SKM-1 (cell line): ENCODE measurements at regions not wholly inside any gene's neighbourhood (a gene's known extent, or its start where the extent isn't known, plus 50 kb on each side); places are given as distances from the start of the nearest gene placed in this dataset.

Source experiments
- DNase-seq: peaks from one replicate; lab custom pipeline; 2025; ENCODE audit not compliant: unreplicated experiment; lab: John Stamatoyannopoulos, UW

DNA sequence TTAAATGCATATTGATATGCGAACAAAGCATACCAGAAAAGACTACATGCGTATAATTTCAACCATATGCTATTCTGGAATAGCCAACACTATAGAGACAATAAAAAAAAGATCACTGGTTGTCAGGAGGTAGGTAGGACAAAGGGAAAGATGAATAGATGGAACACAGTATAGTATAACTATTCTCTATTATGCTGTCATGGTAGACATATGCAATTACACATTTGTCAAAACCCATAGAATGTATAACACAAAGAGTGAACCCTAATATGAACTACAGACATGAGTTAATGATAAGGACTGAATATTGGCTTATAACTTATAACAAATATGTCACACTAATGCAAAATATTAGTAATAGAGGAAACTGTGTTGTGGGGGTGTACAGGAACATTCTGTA lies 460.8 kb downstream of the TAF11L14 start:
- no peak for DNase-seq

DNA sequence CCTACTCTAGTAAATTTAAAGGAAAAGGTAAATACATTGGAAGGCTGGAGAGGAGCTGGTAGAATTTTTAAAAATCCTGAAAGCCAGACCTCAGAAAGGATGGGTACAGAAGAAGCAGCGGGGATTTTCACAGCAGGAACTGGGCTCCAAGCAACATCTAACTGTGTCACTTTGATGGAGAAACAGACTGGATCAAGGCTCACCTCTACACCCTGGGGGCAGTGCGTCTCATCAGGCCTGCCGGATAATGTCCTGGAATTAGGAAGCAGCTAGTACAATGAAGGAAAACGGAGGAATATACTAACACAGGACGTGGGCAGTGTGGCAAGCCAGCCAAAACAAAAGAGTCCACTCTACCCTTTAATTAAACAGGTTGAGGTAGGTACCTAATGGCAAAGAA lies 463.6 kb downstream of the TAF11L14 start:
- DNase-seq: no peak

DNA sequence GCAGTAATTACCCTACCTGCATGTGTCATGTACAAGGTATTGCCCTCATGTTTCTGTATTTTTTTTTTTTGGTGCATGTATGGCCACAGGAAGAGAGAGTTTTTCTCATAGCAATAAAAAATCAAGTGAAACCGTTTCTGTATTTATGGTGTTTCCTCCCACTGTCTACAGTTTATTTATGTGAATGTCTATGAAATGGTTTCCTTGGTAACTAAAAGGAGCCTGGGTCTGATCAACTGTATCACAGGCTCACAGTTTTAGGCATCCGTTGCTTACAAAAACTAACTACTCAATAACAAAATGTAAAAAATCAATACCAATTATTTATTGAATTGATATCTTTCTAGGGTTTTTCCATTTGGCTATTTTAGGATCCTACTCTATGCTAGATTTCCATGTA lies 464.4 kb downstream of the TAF11L14 start:
- DNase-seq: no peak

DNA sequence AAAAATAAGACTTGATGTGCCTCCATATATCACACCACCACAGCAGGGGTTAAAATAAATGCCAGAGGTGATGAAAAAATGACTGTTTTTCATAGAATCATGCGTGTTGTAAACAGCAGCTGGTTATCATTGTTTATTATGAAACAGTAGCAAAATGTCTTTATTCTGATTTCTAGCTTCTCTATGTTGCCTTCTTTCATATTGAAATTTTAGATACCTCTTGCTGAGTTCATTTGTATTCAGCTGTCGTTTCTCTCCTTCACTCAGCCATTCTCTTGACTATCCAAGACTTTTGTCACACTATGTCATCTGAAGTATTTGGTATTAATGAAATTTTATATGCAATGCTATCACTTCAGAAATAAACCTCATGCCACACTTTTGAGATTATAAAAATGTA lies 465.0 kb downstream of the TAF11L14 start:
- no peak for DNase-seq

DNA sequence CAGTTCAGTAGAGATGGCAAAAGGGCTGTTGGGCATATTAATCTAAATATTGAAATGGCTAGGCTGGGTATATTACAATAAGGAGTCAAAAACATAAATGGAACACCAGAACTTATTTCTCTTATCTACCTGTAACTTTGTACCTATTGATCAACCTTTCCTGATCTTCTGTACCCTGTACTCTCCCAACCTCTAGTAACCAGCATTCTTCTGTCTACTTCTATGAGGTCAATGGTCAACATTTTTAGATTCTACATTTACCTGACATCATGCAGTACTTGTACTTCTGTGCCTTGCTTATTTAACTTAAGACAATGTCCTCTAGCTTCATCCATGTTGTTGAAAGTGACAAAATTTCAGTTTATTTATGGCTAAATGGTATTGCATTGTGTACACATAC lies 467.3 kb downstream of the TAF11L14 start:
- no peak for DNase-seq

DNA sequence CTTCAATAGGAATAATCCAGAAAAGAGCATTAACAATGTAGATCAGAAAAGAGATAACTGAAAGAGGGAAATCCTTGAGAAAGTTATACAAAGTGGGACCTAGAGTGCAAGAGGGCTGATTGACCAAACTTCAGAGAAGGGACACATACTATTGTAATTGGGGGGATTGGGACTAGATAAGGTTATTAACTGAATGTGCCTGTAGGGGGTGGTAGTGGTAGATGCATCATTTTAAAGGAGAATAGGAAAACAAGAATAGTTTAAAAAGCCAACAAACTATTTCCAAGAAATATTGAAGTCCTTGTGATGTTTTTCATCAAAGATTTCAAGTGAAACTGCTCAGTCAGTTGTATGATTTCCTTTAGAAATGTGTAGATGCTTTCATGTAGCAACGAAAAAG lies 468.5 kb downstream of the TAF11L14 start:
- no peak for DNase-seq

DNA sequence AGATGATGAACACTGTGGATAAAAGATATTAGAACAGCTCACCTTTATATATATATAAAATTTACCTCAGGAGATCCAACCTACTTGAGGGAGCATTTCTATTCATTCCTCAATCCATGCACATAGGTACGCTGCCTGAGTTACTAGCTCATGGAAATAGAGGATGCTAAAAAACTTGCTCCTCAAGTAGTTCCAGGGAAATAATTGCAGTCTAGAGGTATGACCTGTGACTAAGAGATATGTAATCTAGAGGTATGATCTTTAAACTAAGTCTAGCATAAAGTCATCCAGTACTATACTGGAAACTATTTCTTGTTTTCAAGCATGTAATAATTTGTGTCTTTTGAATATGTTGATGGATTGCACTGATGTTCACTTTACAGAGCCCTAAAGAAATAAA lies 471.2 kb downstream of the TAF11L14 start:
- no peak for DNase-seq

DNA sequence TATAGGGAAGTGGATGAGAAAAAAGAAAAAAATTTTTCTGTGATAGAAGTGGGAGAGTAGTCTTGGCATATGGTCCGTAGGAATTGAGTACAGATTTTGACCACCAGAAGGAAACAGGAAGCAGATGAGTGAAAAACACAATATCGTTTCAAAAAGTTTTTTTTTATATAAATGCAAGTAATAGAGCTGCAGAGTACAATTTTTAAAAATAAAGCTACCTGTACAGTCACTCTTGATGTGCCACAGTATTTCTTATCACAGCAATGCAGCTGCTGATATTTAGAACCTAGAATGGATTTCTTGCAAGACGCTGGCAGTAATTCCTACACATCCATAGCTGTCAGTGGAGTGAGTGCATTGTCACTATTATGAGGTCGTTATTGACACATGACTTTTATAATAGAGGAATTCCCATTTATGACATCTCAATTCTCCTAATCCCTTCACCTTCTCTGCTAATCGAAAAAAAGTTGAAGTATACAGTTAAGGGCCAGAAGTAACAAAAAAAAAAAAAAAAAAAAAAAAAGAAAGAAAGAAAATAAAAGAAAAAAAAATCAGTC lies 477.7 kb downstream of the TAF11L14 start:
- no peak for DNase-seq

DNA sequence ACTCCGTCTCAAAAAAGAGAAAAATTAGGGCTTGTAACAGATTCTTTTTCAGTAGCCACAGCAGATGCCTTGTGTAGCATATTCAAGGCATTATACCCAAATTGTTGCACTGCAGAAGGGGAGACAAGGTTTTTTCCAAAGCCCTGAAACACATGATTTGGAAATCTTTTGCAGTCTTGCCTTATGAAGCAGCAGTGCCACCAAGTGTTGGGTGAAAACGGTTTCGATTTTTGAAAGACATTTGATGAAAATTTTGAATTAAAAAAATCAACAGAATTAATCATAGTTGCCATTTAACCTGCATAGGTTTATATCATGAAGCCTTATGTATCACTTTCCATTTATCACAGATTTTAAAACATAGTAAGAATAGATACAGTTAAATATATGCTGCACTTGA lies 479.5 kb downstream of the TAF11L14 start:
- DNase-seq: no peak

DNA sequence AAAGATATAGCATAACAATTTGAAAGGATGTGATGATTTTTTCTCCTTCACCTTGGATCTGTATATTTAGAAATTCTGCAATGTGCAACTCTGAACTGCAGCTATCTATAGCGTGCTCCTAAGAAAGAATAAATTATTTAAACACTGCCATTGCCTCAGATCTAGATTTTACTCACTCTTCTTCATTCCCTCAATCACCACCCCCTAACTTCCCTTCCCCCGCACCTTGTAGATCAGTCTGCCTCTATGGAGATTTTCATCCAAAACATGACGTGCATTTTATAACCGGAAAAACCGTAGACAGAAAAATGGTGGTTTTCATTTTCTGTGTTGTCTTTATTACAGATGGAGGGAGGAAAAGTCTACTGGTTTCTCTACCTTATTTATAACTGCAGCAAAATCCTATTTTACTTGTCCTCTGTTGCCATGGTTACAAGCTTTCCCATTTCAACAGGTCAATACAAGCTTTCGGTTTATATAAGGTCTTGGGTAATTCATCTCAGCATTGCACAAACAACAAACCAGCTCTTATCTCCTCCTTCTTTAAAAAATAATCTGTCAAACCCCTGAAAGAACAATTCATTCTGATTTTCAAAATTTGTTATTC lies 480.0 kb downstream of the TAF11L14 start:
- no peak for DNase-seq

DNA sequence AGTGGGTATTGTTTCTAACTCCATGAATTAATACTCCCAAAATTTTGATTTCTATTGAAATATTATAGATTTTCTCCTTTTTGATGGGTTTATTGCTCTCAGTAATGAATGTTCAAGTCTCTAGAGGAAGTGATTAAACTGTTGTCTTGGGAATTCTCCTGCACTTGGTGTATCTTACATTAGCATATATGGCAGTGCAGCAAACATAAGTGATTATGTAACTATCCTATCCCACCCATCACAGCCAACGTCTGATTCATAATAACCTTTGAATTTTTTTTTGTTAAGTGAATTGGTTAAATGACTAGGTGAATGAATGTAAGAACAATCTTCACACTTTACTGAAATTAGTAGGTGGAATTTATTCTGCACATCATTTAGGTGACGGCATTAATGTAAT lies 483.7 kb downstream of the TAF11L14 start:
- no peak for DNase-seq

DNA sequence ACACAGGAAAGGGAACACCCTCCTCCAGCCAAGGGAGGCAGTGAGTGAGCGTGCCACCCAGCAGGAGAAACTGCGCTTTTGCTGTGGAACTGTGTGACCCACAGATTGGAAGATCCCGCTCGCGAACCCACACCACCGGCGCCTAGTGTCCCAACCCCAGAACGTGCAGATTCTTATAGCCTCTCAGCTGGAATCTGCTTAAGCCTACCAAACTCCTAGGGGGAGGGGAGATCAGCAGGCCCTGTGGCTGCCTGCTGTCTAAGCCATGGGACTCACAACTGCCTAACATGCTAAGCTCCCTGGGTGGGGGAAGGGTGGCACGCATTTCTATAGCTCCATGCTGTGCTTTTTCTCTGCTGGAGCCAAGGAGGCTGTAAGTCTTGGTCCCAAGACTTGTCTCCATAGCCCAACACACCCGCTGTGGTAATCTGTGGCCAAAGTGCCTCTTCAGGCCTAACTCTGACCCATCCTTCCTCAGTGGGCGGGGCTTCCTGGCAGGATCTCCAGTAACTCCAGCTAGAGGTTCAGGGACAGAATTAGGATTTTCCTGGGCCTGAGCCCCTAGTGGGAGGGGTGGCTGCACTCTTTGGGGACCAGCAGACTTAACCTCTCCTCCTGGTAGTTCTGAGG lies 485.0 kb downstream of the TAF11L14 start:
- no peak for DNase-seq

DNA sequence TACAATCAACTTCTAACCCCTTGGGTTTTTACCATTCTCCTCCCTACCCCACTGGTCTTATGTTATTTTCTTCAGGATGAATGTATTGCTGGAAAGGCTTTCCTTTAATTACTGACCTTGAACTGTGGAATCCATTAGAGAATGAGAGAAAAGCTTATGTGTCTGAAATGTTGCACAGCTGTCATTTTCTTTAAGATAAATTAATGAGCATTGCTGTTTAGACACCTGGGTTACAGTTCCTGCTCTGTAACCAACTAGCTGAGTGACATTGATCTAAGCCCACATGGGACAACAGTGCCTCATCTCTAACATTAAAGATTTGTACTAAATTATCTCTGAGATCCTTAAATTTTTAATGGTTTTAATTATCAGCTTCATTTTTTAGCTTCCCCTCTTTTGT lies 507.0 kb downstream of the TAF11L14 start:
- no peak for DNase-seq

DNA sequence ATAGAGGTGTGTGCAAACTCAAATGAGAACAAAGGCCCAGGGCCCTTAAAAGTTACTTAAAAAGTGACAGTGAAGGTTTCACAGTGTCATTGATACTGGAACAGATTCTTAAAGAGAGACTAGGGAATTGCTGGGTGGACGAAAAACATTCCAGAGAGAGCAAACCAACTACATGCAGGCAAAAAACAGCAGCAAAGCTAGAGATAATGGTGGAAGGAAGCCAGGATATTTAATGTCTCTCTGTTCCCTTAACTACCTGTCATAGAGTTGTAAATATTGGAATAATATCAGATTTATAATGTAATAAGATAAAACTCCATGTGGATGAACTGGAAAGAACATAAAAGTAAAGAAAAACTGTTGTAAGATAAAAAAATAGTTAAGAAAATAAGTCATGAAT lies 508.6 kb downstream of the TAF11L14 start:
- no peak for DNase-seq

DNA sequence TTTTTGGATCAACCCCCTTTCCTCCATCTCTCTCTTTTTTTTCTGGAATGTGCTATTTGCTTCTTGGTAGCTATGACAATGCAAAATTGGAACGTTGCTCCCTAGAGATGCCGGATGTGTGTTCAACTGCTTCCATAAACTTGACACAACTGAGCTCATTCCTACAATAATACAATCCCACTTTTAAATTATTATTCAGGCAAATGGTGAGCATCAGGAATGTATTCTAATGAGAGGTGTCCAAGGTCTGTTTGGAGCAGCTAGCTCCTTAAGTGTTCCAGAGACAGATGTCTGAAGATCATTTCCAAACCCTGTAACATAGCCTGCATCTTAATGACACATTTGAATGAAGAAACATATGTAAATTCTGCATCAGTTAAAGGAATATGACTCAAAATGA lies 518.4 kb downstream of the TAF11L14 start:
- no peak for DNase-seq

DNA sequence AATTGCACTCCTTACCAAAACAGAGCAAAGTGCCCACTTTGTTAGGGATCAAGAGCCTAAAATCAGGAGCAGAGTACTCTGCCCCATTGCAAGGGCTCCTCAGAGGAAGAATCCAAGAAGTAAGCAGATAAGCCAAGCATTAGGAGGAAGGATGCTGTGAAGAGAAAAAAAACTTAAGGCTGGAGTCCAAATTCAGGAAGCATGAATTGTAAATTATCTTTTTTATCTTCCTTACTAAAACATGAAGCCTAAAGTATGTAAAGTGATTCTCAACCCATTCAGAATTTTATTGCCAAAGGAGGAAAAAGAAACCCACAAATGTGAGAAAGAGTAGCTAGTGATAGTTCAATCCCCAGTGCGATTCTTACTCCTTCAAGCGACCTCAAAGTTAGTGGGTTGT lies 523.9 kb downstream of the TAF11L14 start:
- no peak for DNase-seq

DNA sequence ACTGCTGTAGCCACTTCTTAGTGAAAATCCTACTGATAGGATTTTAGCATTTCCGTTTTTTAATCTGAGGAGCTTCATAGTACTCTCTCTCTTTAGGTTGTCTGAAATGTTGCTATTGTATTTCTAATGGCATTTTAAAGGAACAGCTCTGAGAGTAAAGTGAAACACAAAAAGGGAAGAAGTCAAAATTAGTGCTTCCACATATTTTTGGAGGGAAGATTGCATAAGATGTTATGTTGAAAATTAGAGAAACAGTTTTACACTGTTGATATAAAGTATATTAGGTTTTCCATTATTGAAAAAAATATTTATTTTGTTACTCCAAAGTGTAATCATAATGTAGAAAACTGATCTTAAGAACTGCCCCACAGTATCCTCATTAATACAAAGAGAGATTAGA lies 525.1 kb downstream of the TAF11L14 start:
- DNase-seq: peak; percentile 47

DNA sequence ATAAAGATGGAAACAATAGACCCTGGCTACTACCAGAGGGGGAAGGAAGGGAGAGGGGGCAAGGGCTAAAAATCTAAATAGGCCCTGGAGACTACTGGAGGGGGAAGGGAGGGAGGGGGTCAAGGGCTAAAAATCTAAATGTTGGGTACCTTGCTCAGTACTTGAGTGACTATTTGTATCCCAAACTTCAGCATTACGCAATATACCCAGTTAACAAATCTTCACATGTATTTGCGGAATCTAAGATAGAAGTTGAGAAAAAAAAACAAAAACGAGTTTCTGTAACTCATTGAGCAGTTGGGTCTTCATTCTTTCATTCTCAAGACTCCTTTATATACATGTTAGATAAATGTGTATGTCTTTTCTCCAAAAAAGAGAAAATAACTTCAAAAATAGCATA lies 537.4 kb downstream of the TAF11L14 start:
- DNase-seq: no peak

DNA sequence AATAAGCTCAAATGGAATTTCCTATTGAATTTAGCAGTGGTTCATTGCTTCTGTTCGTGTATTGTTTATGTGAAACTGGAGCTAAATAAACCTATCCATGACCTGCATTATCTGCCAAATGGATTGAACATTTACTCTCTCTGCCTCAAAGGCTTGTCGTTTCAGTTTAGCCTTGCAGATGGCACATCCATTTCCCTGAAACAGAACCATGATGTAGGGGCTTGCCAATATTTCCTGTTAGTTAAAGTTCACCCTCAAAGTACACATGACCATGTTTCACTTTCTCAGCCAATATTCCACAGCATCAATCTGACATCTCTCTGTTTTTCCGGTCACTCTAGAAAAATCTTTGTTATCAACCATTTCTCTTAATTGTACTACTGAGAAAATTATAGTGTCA lies 545.3 kb downstream of the TAF11L14 start:
- DNase-seq: no peak

DNA sequence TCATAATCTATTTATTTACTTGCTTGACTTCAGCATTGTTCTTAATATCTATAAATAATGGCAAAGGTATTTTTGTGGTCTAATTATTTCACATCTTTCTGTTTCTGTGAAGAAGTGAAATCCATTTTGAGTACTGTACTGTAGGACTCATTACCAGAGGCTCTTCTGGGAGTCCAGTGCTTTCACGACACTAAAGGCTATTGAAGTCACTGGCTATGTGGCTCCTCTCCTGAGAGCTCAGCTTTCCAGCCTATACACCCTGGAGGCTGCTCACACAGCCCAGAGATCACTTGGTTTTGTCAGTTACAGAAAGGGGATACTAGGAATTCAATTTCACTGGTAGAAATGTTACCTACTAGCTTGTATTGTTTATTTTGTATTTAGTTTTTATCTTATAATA lies 547.3 kb downstream of the TAF11L14 start:
- no peak for DNase-seq

DNA sequence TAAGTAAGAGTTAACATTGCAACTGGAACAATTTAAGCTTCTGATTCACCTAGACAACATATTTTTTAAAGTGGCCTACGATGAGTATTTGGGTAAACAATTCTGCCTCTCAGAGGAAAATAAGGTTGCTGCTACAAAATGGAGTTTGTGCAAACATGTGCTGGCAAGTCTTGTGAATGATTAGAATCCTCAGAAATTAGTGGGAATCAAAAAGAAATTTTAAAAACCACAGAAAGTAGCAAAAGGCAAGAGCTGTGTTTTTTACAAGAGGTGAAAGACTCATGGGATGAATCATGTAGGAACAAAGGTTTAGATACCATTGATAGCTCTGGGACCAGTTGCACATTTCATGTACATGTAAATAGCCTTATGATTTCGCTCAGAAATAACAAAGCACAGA lies 561.6 kb downstream of the TAF11L14 start:
- DNase-seq: no peak

DNA sequence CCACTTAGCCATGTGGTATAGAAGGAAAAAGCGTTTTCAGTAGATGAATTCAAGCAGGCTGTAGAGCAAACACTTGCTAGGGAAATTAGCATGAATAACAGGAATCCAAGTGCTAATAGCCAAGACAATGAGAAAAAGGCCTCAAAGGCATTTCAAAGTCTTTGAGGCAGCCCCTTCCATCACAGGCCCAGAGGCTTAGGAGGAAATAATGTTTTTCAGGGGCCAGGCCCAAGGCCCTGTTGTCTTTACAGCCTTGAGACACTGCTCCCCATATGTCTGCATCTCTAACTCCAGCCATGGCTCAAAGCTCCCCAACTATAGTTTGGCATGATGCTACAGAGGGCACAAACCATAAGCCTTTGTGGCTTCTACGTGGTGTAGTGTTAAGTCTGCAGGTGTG lies 563.5 kb downstream of the TAF11L14 start:
- DNase-seq: no peak

DNA sequence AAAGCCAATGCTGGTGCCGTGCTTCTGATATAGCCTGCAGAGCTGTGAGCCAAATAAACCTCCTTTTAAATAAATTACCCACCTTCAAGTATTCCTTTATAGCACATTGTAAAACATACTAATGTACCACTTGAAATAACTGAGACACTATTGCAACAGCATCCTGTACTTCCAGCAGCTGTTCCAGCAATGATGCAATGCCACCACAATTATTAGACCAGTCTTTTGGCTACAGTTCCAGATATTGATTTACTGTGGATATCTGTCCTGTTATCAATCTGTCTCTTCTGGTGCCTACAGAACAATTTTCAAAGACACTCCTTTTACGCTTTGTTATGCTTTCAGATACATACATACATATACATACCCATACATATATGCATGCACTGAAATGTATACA lies 567.9 kb downstream of the TAF11L14 start:
- DNase-seq: no peak
